Upper lobe of left lung (tissue), 6 donors: ENCODE measurements at regions not wholly inside any gene's neighbourhood (a gene's known extent, or its start where the extent isn't known, plus 50 kb on each side); places are given as distances from the start of the nearest gene placed in this dataset.
A peak's percentile ranks its signal among the peaks of the same experiment; 100 is the strongest.

Experiments
- ATAC-seq, 2 donors: fragments of 200-7000 bp; cut with Tn5 transposase; one replicate each; pipeline ENCODE4 v1.9.1; 2022; ENCODE audit warnings: mild to moderate bottlenecking in 2 of 2, moderate library complexity in 2 of 2; ENCODE audit not compliant: low FRiP score in 2 of 2
- DNase-seq, 2 donors: peaks; one replicate each; pipeline ENCODE4 v3.0.0-alpha.2; 2019 to 2020
- H3K27ac ChIP-seq, 4 donors: fragments of 200-600 bp; sonication (generic); one replicate each; pipeline ENCODE4 v1.5.1; 2016 to 2019
- H3K27me3 ChIP-seq, 4 donors: fragments of 200-600 bp; sonication (generic); one replicate each; pipeline ENCODE4 v1.5.1; 2017 to 2019
- H3K36me3 ChIP-seq, 4 donors: fragments of 200-600 bp; sonication (generic); one replicate each; pipeline ENCODE4 v1.5.1; 2016 to 2019
- H3K4me1 ChIP-seq, 4 donors: fragments of 200-600 bp; sonication (generic); one replicate each; pipeline ENCODE4 v1.5.1; 2018 to 2019
- H3K4me3 ChIP-seq, 4 donors: fragments of 200-600 bp; sonication (generic); one replicate each; pipeline ENCODE4 v1.5.1; 2017 to 2019; ENCODE audit warnings: mild to moderate bottlenecking in 2 of 4, moderate library complexity in 1 of 4
- H3K9me3 ChIP-seq, 4 donors: fragments of 200-600 bp; sonication (generic); one replicate each; pipeline ENCODE4 v1.5.1; 2018 to 2019
- CTCF ChIP-seq, 6 experiments: fragments of 450-650 bp in 4 of 6; fragments of 200-600 bp in 2 of 6; sonication (generic) in 2 of 6; IDR thresholded peaks; one replicate each; pipeline ENCODE4 v1.5.1; 2016 to 2019; ENCODE audit warnings: antibody characterized with exemption in 6 of 6
- EP300 ChIP-seq, 4 donors: sonication (generic); formaldehyde crosslinking; IDR thresholded peaks; one replicate each; pipeline ENCODE4 v1.5.1; 2017; ENCODE audit warnings: antibody characterized with exemption in 4 of 4, control low read depth in 2 of 4
- POLR2A ChIP-seq, 4 donors: fragments of 450-650 bp; IDR thresholded peaks; one replicate each; pipeline ENCODE4 v1.5.1; 2016 to 2017; ENCODE audit warnings: antibody characterized with exemption in 4 of 4, mild to moderate bottlenecking in 2 of 4
- POLR2AphosphoS5 ChIP-seq, 2 donors: sonication (generic); formaldehyde crosslinking; IDR thresholded peaks; one replicate each; pipeline ENCODE4 v1.5.1; 2017; ENCODE audit warnings: antibody characterized with exemption in 2 of 2
- WGBS, 2 donors: methylation state at CpG; one replicate each; pipeline ENCODE4 v1.1.5; 2017 to 2018; 5-methylcytosine and 5-hydroxymethylcytosine counted together
- donor health status: DM: no; HTN: no; CAD: no; lungs with moderate emphysema.
- donor health status: DM: no; HTN: yes; CAD: no; lungs with severe emphysema.

- DNase-seq (no peak), ATAC-seq (no peak)
- H3K9me3 ChIP-seq = no peaks in the 10 kb centered on the region
- H3K27me3 ChIP-seq = no peaks in the 10 kb centered on the region
- no peak overlapping the region for H3K27ac ChIP-seq
- TF ChIP-seq EP300 (IDR thresholded peaks at IDR 0.05) (no peak), CTCF (IDR thresholded peaks at IDR 0.05) (peak in 4 of 6 experiments; percentile 9 to 20 (median 18)), POLR2A (IDR thresholded peaks at IDR 0.05) (no peak), POLR2AphosphoS5 (IDR thresholded peaks at IDR 0.05) (no peak)
- 67 to 69% methylated on average over 4 of the region's 4 CpGs for WGBS, 2 donors
- H3K4me3 ChIP-seq = no peak overlapping the region
- no peaks in the 10 kb centered on the region for H3K36me3 ChIP-seq
- H3K4me1 ChIP-seq = no peaks in the 10 kb centered on the region
These were observed 147.5 kb upstream of the OBI1 start for GRCh38 chr13:78806457-78806856.

DNA sequence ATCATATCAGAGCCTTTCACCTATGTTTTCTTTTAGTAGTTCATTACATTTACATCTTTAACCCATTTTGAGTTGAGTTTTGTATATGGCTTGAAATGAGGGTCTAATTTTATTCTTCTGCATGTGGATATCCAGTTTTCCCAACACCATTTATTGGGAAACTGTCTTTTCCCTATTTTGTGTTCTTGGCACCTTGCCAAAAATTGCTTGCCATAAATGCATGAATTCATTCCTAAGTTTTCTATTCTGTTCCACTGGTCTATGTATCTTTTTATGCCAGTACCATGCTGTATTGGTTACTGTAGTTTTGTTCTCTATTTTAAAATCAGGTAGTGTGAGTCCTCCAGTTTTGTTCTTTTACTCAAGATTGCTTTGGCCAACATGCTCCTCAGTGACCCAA, 144.0 kb upstream of the OBI1 start:
- Histone ChIP-seq H3K36me3 (no peaks in the 10 kb centered on the region), H3K27me3 (no peaks in the 10 kb centered on the region), H3K4me3 (no peak overlapping the region), H3K27ac (no peak overlapping the region), H3K4me1 (no peaks in the 10 kb centered on the region), H3K9me3 (no peaks in the 10 kb centered on the region)
- TF ChIP-seq POLR2A (IDR thresholded peaks at IDR 0.05) = no peak
- TF ChIP-seq CTCF (IDR thresholded peaks at IDR 0.05) = no peak
- no peak for TF ChIP-seq EP300 (IDR thresholded peaks at IDR 0.05)
- no peak for TF ChIP-seq POLR2AphosphoS5 (IDR thresholded peaks at IDR 0.05)
- DNase-seq (no peak), ATAC-seq (no peak)

DNA sequence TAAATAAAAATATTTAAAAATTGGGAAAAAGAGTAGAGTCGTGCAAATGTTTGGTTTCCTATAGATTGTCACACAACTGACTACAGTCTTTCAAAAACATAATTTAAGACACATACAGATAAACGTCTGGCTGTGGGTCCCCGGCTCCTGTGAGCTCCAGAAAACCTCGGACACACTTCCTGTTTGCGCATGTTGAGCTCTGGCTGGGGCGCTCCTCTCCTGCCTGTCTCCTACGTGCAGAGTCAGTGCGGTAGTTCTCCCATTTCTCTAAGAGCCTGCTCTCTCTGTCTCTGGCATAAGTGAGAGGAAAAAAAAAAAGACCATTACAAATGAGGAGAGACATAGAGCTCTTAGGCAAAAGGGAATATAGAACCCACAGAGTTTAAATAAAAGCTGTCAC, 128.2 kb upstream of the OBI1 start:
- H3K36me3 ChIP-seq = no peaks in the 10 kb centered on the region
- H3K27me3 ChIP-seq = no peaks in the 10 kb centered on the region
- H3K4me1 ChIP-seq = no peaks in the 10 kb centered on the region
- ATAC-seq = no peak
- no peak overlapping the region for H3K4me3 ChIP-seq
- no peak for DNase-seq
- H3K27ac ChIP-seq = no peak overlapping the region
- H3K9me3 ChIP-seq = no peaks in the 10 kb centered on the region
- TF ChIP-seq CTCF (IDR thresholded peaks at IDR 0.05) (no peak), EP300 (IDR thresholded peaks at IDR 0.05) (no peak)
- WGBS, 2 donors = 20 to 23% methylated on average over 8 of the region's 8 CpGs

GRCh38 chr13:78786459-78786858, 127.5 kb upstream of the OBI1 start:
- 42 to 57% methylated on average over 1 of the region's 1 CpG for WGBS, 2 donors
- Histone ChIP-seq H3K9me3 (no peaks in the 10 kb centered on the region), H3K36me3 (no peaks in the 10 kb centered on the region), H3K4me3 (no peak overlapping the region), H3K27me3 (no peaks in the 10 kb centered on the region), H3K27ac (no peak overlapping the region), H3K4me1 (no peaks in the 10 kb centered on the region)
- no peak for TF ChIP-seq EP300 (IDR thresholded peaks at IDR 0.05)
- TF ChIP-seq POLR2AphosphoS5 (IDR thresholded peaks at IDR 0.05) = no peak
- no peak for TF ChIP-seq POLR2A (IDR thresholded peaks at IDR 0.05)
- TF ChIP-seq CTCF (IDR thresholded peaks at IDR 0.05) = no peak
- DNase-seq = no peak
- ATAC-seq = no peak

GRCh38 chr13:78785764-78786163, 126.8 kb upstream of the OBI1 start:
- no peak for ATAC-seq
- DNase-seq = no peak
- no peak overlapping the region for H3K27ac ChIP-seq
- no peak overlapping the region for H3K4me3 ChIP-seq
- H3K36me3 ChIP-seq = no peaks in the 10 kb centered on the region
- TF ChIP-seq POLR2A (IDR thresholded peaks at IDR 0.05) = no peak
- TF ChIP-seq CTCF (IDR thresholded peaks at IDR 0.05) = no peak
- no peaks in the 10 kb centered on the region for H3K27me3 ChIP-seq
- no peaks in the 10 kb centered on the region for H3K9me3 ChIP-seq
- H3K4me1 ChIP-seq = no peaks in the 10 kb centered on the region
- 85 to 90% methylated on average over 4 of the region's 4 CpGs for WGBS, 2 donors
